ENCODE measurements at regions not wholly inside any gene's neighbourhood (a gene's known extent, or its start where the extent isn't known, plus 50 kb on each side); places are given as distances from the start of the nearest gene placed in this dataset.

DNA sequence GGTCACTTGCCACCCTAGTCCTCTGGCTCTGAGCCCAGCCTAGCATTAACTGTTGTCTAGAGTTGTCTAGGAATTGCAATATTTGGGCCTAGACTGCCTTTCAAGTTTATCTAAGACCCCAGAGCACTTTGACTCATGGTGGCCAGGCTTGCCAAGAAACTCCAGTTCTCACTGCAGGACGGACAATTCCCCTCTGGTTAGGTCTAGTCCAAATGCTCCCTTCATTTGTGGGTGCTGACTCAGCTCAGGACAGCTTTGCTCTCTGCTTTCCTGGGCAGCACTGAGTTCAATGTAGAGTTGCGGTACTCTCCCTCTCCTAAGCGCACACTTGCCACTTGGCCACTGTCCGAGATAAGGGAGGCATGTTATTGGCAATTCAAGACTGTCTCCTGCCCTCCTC is 619.4 kb downstream of the TLE1 start:
- TF ChIP-seq FOXP2 (optimal IDR thresholded peaks at IDR 0.05; ENCODE audit: borderline replicate concordance, extremely low read depth, extremely low read length, insufficient read depth) (no peak), SIN3A (IDR thresholded peaks at IDR 0.05; ENCODE audit: borderline replicate concordance, insufficient read depth, low read length) (no peak), TAF1 (IDR thresholded peaks at IDR 0.05; ENCODE audit: borderline replicate concordance, insufficient read depth, low read length) (no peak), REST (IDR thresholded peaks at IDR 0.05; ENCODE audit: insufficient read depth in 1 of 2, low read depth in 2 of 2, low read length in 2 of 2) (no peak), POLR2AphosphoS5 (IDR thresholded peaks at IDR 0.05; ENCODE audit: low read depth, low read length) (no peak)

DNA sequence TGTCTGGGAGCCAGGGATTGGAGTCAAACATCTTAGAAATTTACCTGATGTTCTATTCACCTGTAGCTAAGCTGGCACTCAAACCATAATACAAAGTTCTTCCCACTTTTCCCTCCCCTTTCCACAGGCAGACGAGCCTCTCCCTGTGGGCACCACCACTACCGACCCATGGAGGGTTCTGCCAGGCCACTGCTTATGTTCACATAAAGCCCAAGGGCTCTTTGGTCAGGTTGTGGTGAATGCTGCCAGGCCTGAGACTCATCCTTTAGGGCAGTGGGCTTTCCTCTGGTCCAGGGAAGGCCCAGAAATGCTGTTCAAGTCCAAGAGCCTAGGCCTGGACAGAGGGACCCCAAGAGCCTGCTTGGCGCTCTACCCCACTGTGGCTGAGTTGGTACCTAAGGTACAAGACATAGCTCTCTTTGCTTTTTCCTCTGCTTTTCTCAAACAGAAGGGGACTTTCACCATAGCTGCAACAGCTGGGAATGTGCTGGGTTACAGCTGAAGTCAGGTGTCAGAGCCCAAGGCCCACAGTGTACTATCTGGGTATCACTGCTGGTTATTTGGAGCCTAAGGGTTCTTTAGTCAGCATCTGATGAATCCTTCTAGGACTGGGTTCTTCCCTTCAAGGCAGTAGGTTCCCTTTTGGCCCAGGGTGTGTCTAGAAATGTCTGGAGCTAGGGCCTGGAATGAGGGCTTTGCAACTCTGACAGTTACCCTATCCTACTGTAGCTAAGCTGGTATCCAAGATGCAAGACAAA is 620.1 kb downstream of the TLE1 start:
- TF ChIP-seq TAF1 (IDR thresholded peaks at IDR 0.05; ENCODE audit: borderline replicate concordance, insufficient read depth, low read length) (no peak), SIN3A (IDR thresholded peaks at IDR 0.05; ENCODE audit: borderline replicate concordance, insufficient read depth, low read length) (no peak), FOXP2 (optimal IDR thresholded peaks at IDR 0.05; ENCODE audit: borderline replicate concordance, extremely low read depth, extremely low read length, insufficient read depth) (no peak), REST (IDR thresholded peaks at IDR 0.05; ENCODE audit: insufficient read depth in 1 of 2, low read depth in 2 of 2, low read length in 2 of 2) (no peak), POLR2AphosphoS5 (IDR thresholded peaks at IDR 0.05; ENCODE audit: low read depth, low read length) (no peak)

DNA sequence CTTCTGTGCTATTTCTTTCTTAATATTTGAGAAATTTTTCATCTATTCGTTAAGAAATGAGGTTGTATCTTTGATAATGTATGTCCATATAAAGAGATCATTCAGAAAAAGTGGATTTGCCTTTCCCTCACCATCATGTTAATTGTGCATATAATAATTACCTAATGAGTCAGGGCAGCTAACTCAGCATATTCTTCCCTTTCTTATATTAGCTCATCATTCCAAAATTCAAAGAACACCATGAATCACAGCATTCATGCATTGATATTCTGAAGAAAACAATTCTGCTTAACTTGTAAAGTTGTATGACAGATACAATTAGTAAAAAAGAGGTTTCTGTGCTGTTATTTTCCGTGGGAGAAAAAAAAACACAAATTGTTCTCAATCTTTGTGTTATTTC is 630.6 kb downstream of the TLE1 start:
- TF ChIP-seq SIN3A (IDR thresholded peaks at IDR 0.05; ENCODE audit: borderline replicate concordance, insufficient read depth, low read length) (no peak), REST (IDR thresholded peaks at IDR 0.05; ENCODE audit: insufficient read depth in 1 of 2, low read depth in 2 of 2, low read length in 2 of 2) (no peak), FOXP2 (optimal IDR thresholded peaks at IDR 0.05; ENCODE audit: borderline replicate concordance, extremely low read depth, extremely low read length, insufficient read depth) (no peak), TAF1 (IDR thresholded peaks at IDR 0.05; ENCODE audit: borderline replicate concordance, insufficient read depth, low read length) (no peak), POLR2AphosphoS5 (IDR thresholded peaks at IDR 0.05; ENCODE audit: low read depth, low read length) (no peak)

DNA sequence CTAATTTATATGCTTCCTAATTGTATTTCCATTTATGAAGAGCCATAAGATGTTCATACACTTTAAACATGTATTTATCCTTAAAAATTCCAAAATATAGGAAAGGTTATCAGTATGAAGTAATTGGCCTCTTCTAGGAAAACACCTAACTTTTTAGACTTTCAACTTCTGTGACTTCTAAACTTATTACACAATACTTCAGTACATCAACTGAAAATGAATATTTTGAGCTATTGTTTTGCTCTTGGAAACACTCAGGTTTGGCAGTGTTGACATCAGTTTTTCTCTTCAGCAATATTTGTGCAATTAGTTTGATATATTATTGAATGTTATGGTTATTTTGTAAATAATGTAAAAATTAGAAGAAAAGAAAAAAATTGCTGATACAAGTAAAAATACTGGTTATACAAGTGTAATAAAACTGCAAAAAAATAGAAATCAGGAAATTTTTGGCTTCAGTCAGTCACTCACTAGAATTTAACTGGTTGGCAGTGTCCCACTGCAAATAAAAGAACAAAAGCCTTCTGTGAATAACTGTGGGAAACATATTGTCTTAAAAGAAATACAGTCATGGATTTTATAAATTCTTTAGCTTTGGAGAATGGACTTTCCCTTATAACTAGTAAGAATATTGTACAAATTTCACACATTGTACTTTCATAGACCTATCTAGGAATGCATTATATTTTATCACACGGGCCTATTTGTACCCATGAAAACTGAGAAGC is 635.9 kb downstream of the TLE1 start:
- TF ChIP-seq FOXP2 (optimal IDR thresholded peaks at IDR 0.05; ENCODE audit: borderline replicate concordance, extremely low read depth, extremely low read length, insufficient read depth) (no peak), POLR2AphosphoS5 (IDR thresholded peaks at IDR 0.05; ENCODE audit: low read depth, low read length) (no peak), SIN3A (IDR thresholded peaks at IDR 0.05; ENCODE audit: borderline replicate concordance, insufficient read depth, low read length) (no peak), REST (IDR thresholded peaks at IDR 0.05; ENCODE audit: insufficient read depth in 1 of 2, low read depth in 2 of 2, low read length in 2 of 2) (no peak), TAF1 (IDR thresholded peaks at IDR 0.05; ENCODE audit: borderline replicate concordance, insufficient read depth, low read length) (no peak)
